Keratinocyte (primary cell): ENCODE measurements at regions not wholly inside any gene's neighbourhood (a gene's known extent, or its start where the extent isn't known, plus 50 kb on each side); places are given as distances from the start of the nearest gene placed in this dataset.

ENCODE experiments used
- DNase-seq: peaks from one replicate; pipeline ENCODE4 v3.0.0-alpha.2; 2011; ENCODE audit warnings: low read depth, missing footprints, low spot score
- FAIRE-seq: peaks from 2 replicates; lab custom pipeline; 2011; peaks lifted over from hg19 to GRCh38; lab: Jason Lieb, UNC
- H2AFZ ChIP-seq: 2 replicates; pipeline ENCODE4 v1.6.0; 2012; ENCODE audit warnings: low read length, control low read depth, inconsistent platforms; ENCODE audit not compliant: control insufficient read depth
- H3K27ac ChIP-seq: 2 replicates; pipeline ENCODE4 v1.5.1; 2011; ENCODE audit warnings: low read length; ENCODE audit not compliant: control insufficient read depth, insufficient read depth
- H3K27me3 ChIP-seq: 3 replicates; pipeline ENCODE4 v1.6.0; 2011; ENCODE audit warnings: low read length; ENCODE audit not compliant: control insufficient read depth, insufficient read depth; ENCODE audit errors: extremely low read depth
- H3K36me3 ChIP-seq, 2 experiments: 2 replicates in 1 of 2; 3 replicates in 1 of 2; pipeline ENCODE4 v1.5.1; 2011; ENCODE audit warnings: low read length in 2 of 2, mild to moderate bottlenecking in 1 of 2; ENCODE audit not compliant: control insufficient read depth in 2 of 2, insufficient read depth in 2 of 2; ENCODE audit errors: extremely low read depth in 1 of 2
- H3K4me1 ChIP-seq: 3 replicates; pipeline ENCODE4 v1.5.1; 2011; ENCODE audit warnings: low read length; ENCODE audit not compliant: control insufficient read depth, insufficient read depth; ENCODE audit errors: extremely low read depth
- H3K4me2 ChIP-seq: 3 replicates; pipeline ENCODE4 v1.6.0; 2011; ENCODE audit warnings: low read depth, low read length; ENCODE audit not compliant: control insufficient read depth, insufficient read depth; ENCODE audit errors: extremely low read depth
- H3K4me3 ChIP-seq, 3 experiments: fragments of 200-600 bp in 1 of 3; sonication (generic) in 1 of 3; 2 replicates in 2 of 3; 3 replicates in 1 of 3; pipeline ENCODE4 v1.5.1; 2011 to 2016; ENCODE audit warnings: low read length in 3 of 3, mild to moderate bottlenecking in 3 of 3, control low read depth in 2 of 3, inconsistent platforms in 1 of 3, low read depth in 1 of 3, mixed read lengths in 1 of 3, mixed run types in 1 of 3, moderate library complexity in 1 of 3; ENCODE audit not compliant: control insufficient read depth in 2 of 3, insufficient read depth in 2 of 3; ENCODE audit errors: extremely low read depth in 1 of 3
- H3K79me2 ChIP-seq: 2 replicates; pipeline ENCODE4 v1.6.0; 2012; ENCODE audit warnings: low read length; ENCODE audit not compliant: control insufficient read depth, insufficient read depth
- H3K9ac ChIP-seq: 3 replicates; pipeline ENCODE4 v1.6.0; 2011; ENCODE audit warnings: low read length; ENCODE audit not compliant: control insufficient read depth, insufficient read depth; ENCODE audit errors: extremely low read depth
- H3K9me1 ChIP-seq: 3 replicates; pipeline ENCODE4 v1.6.0; 2011; ENCODE audit warnings: low read length; ENCODE audit not compliant: control insufficient read depth, insufficient read depth; ENCODE audit errors: extremely low read depth
- H3K9me3 ChIP-seq: 2 replicates; pipeline ENCODE4 v1.5.1; 2012; ENCODE audit warnings: low read depth, low read length; ENCODE audit not compliant: control insufficient read depth
- H4K20me1 ChIP-seq: 3 replicates; pipeline ENCODE4 v1.6.0; 2011; ENCODE audit warnings: low read length; ENCODE audit not compliant: control insufficient read depth, insufficient read depth; ENCODE audit errors: extremely low read depth
- EZH2 ChIP-seq: IDR thresholded peaks from one replicate; pipeline ENCODE4 v1.6.1; 2012; ENCODE audit warnings: inconsistent platforms, mild to moderate bottlenecking, low read length, moderate library complexity
- dilution Hi-C: fragments of 300-500 bp; cut with MboI; formaldehyde crosslinking; loops from one replicate; pipeline ENCODE4 v1.7.0; 2020; ENCODE audit warnings: low sequenced_read_pairs; ENCODE audit not compliant: extremely low pct_ligation_motif_present
- TF ChIP-seq, protein P1 (sequence below), 3 experiments: IDR thresholded peaks in 1 of 3; conservative IDR thresholded peaks in 1 of 3; optimal IDR thresholded peaks in 1 of 3; 2 replicates in 2 of 3; 3 replicates in 1 of 3; pipeline versions ENCODE3 to v1.5.1; 2011; ENCODE audit warnings: low read length in 3 of 3, mild to moderate bottlenecking in 3 of 3, moderate library complexity in 2 of 3, control low read depth in 1 of 3, inconsistent platforms in 1 of 3; ENCODE audit not compliant: insufficient read depth in 2 of 3; ENCODE audit errors: extremely low read depth in 1 of 3

DNA sequence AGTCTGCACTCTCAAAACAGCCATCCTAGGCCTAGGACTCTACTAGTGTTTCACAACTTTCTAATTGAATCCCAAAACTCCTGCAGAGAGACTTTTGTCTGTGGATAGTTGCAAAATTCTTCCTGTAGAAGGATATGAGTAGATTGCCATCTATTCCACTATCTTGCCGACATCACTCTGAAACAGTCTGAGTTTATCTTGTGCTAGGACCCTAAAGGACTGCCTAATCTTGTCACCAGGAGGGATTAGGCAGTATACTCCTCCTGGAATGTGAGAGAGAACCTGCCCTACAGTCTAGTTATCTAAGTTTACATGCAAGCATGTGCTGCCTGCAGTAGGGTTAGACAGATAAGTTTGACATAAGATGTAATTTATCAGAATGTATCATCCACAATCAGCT lies 1646.6 kb upstream of the PCDH7 start:
- TF ChIP-seq EZH2 = no peak
- TF ChIP-seq, protein P1, sequence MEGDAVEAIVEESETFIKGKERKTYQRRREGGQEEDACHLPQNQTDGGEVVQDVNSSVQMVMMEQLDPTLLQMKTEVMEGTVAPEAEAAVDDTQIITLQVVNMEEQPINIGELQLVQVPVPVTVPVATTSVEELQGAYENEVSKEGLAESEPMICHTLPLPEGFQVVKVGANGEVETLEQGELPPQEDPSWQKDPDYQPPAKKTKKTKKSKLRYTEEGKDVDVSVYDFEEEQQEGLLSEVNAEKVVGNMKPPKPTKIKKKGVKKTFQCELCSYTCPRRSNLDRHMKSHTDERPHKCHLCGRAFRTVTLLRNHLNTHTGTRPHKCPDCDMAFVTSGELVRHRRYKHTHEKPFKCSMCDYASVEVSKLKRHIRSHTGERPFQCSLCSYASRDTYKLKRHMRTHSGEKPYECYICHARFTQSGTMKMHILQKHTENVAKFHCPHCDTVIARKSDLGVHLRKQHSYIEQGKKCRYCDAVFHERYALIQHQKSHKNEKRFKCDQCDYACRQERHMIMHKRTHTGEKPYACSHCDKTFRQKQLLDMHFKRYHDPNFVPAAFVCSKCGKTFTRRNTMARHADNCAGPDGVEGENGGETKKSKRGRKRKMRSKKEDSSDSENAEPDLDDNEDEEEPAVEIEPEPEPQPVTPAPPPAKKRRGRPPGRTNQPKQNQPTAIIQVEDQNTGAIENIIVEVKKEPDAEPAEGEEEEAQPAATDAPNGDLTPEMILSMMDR (optimal IDR thresholded peaks at IDR 0.05 in 1 of 3, IDR thresholded peaks at IDR 0.05 in 1 of 3, conservative IDR thresholded peaks at IDR 0.05 in 1 of 3; ENCODE audit: extremely low read depth in 1 of 3, insufficient read depth in 2 of 3, low read length in 3 of 3) = no peak
- FAIRE-seq = no peak
- dilution Hi-C loops = no loop called here
- Histone ChIP-seq H3K79me2 (no peaks in the 10 kb centered on the region), H3K27ac (no peak overlapping the region), H3K9me3 (peaks cover 2% of the 10 kb centered on the region), H4K20me1 (no peaks in the 10 kb centered on the region), H3K9me1 (no peaks in the 10 kb centered on the region), H3K4me2 (no peak overlapping the region), H2AFZ (no peak overlapping the region), H3K27me3 (no peaks in the 10 kb centered on the region), H3K4me3 (no peak overlapping the region), H3K36me3 (no peaks in the 10 kb centered on the region), H3K9ac (no peak overlapping the region), H3K4me1 (no peaks in the 10 kb centered on the region)
- no peak for DNase-seq

GRCh38 chr4:29075366-29075765 lies 1644.8 kb upstream of the PCDH7 start:
- H3K27ac ChIP-seq = no peak overlapping the region
- H3K36me3 ChIP-seq = no peaks in the 10 kb centered on the region
- no peaks in the 10 kb centered on the region for H3K4me1 ChIP-seq
- dilution Hi-C loops = no loop called here
- no peak overlapping the region for H2AFZ ChIP-seq
- DNase-seq (no peak), FAIRE-seq (no peak)
- no peak overlapping the region for H3K4me2 ChIP-seq
- H3K4me3 ChIP-seq = no peak overlapping the region
- no peaks in the 10 kb centered on the region for H3K79me2 ChIP-seq
- no peaks in the 10 kb centered on the region for H3K27me3 ChIP-seq
- no peaks in the 10 kb centered on the region for H4K20me1 ChIP-seq
- H3K9ac ChIP-seq = no peak overlapping the region
- H3K9me3 ChIP-seq = peaks cover 2% of the 10 kb centered on the region
- no peaks in the 10 kb centered on the region for H3K9me1 ChIP-seq
- TF ChIP-seq, protein P1 (optimal IDR thresholded peaks at IDR 0.05 in 1 of 3, IDR thresholded peaks at IDR 0.05 in 1 of 3, conservative IDR thresholded peaks at IDR 0.05 in 1 of 3; ENCODE audit: extremely low read depth in 1 of 3, insufficient read depth in 2 of 3, low read length in 3 of 3) = no peak
- TF ChIP-seq EZH2 = no peak
